ENCODE measurements at regions not wholly inside any gene's neighbourhood (a gene's known extent, or its start where the extent isn't known, plus 50 kb on each side); places are given as distances from the start of the nearest gene placed in this dataset.

DNA sequence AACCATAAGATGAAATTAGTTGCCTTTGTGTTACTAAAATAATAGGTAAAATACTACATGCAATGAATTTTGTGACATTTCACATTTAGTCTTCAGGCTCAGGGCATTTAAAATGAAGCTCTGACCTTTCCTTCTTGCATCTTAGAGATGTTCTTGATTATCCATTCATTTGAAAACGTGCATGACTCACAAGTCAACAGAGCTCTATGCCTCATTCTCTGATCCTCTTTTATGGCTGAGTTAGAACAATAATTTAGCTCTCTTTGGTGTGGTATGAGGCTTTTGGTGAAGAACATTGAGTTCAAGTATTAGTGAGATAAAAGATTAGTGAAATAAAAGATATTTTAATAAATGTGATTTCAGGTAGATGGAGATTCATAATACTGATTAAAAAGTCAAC is 66.5 kb downstream of the TIGD2 start:
- Histone ChIP-seq H3K56ac (ENCODE audit: insufficient read length, low read depth, low read length) (no peak overlapping the region), H3K9me3 (ENCODE audit: control insufficient read depth, low read depth, low read length) (no peaks in the 10 kb centered on the region), H2BK20ac (ENCODE audit: low read depth, low read length, poor library complexity, severe bottlenecking) (no peak overlapping the region), H3T11ph (ENCODE audit: low read length) (no peak overlapping the region), H4K20me1 (ENCODE audit: control insufficient read depth, insufficient read depth, insufficient read length) (no peaks in the 10 kb centered on the region), H3K79me2 (ENCODE audit: insufficient read depth, low read length) (no peaks in the 10 kb centered on the region), H4K91ac (ENCODE audit: insufficient read length, low read depth, low read length) (no peak overlapping the region), H3K27ac (ENCODE audit: insufficient read length, low read depth, low read length) (no peak overlapping the region), H4K8ac (replicated peaks; ENCODE audit: insufficient read length, low read depth, low read length) (no peak overlapping the region), H3K9ac (ENCODE audit: extremely low read depth, insufficient read length, low read length) (no peak overlapping the region), H3K79me1 (ENCODE audit: insufficient read depth, low read depth, low read length, poor library complexity, severe bottlenecking) (no peaks in the 10 kb centered on the region), H2AK5ac (ENCODE audit: insufficient read length, low read length) (no peak overlapping the region), H3K18ac (ENCODE audit: insufficient read length, low read depth, low read length) (no peak overlapping the region), H3K14ac (ENCODE audit: insufficient read depth, low read length) (no peak overlapping the region), H3K4ac (ENCODE audit: low read depth, low read length) (no peak overlapping the region), H3K27me3 (ENCODE audit: insufficient read depth, low read length) (no peaks in the 10 kb centered on the region), H2BK120ac (ENCODE audit: low read depth, low read length, poor library complexity, severe bottlenecking) (no peak overlapping the region), H3K4me2 (ENCODE audit: insufficient read depth, insufficient read length, low read length) (no peak overlapping the region), H3K23me2 (ENCODE audit: insufficient read length, low read depth, low read length, poor library complexity, severe bottlenecking) (no peaks in the 10 kb centered on the region), H2AFZ (ENCODE audit: low read length) (no peak overlapping the region), H2BK15ac (ENCODE audit: low read depth, low read length) (no peak overlapping the region), H3K23ac (ENCODE audit: insufficient read length, low read depth, low read length) (no peak overlapping the region), H2BK12ac (ENCODE audit: insufficient read length, low read depth, low read length) (no peak overlapping the region), H2BK5ac (ENCODE audit: insufficient read length, low read length) (no peak overlapping the region), H4K5ac (ENCODE audit: insufficient read length, low read depth, low read length) (no peak overlapping the region), H3K4me1 (ENCODE audit: insufficient read depth, low read length) (no peaks in the 10 kb centered on the region)
- Mint-ChIP-seq H3K9me3 (no peaks in the 10 kb centered on the region), H3K27ac (no peak overlapping the region), H3K4me1 (peaks cover 8 to 12% of the 10 kb centered on the region in 2 experiments), H3K4me3 (no peak overlapping the region), H3K36me3 (ENCODE audit: insufficient read depth in 1 of 3, low read depth in 3 of 3) (no peaks in the 10 kb centered on the region), H3K27me3 (ENCODE audit: low read depth) (no peaks in the 10 kb centered on the region)
- WGBS (ENCODE audit: extremely low coverage, insufficient read length, low lambda C conversion rate), result no CpG with 5 or more reads among the region's 1 CpG
- TF ChIP-seq, protein P1, sequence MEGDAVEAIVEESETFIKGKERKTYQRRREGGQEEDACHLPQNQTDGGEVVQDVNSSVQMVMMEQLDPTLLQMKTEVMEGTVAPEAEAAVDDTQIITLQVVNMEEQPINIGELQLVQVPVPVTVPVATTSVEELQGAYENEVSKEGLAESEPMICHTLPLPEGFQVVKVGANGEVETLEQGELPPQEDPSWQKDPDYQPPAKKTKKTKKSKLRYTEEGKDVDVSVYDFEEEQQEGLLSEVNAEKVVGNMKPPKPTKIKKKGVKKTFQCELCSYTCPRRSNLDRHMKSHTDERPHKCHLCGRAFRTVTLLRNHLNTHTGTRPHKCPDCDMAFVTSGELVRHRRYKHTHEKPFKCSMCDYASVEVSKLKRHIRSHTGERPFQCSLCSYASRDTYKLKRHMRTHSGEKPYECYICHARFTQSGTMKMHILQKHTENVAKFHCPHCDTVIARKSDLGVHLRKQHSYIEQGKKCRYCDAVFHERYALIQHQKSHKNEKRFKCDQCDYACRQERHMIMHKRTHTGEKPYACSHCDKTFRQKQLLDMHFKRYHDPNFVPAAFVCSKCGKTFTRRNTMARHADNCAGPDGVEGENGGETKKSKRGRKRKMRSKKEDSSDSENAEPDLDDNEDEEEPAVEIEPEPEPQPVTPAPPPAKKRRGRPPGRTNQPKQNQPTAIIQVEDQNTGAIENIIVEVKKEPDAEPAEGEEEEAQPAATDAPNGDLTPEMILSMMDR (conservative IDR thresholded peaks at IDR 0.05), result no peak
- DNase-seq, result no peak
